GM19455 (cell line): ENCODE measurements at regions not wholly inside any gene's neighbourhood (a gene's known extent, or its start where the extent isn't known, plus 50 kb on each side); places are given as distances from the start of the nearest gene placed in this dataset.

Experiments used
- ATAC-seq: cut with Tn5 transposase; IDR thresholded peaks from one replicate; pipeline ENCODE4 v1.9.1; 2021; ENCODE audit not compliant: unreplicated experiment

GRCh38 chr2:8529706-8530277, 152.1 kb upstream of the ID2 start:
- no peak for ATAC-seq

DNA sequence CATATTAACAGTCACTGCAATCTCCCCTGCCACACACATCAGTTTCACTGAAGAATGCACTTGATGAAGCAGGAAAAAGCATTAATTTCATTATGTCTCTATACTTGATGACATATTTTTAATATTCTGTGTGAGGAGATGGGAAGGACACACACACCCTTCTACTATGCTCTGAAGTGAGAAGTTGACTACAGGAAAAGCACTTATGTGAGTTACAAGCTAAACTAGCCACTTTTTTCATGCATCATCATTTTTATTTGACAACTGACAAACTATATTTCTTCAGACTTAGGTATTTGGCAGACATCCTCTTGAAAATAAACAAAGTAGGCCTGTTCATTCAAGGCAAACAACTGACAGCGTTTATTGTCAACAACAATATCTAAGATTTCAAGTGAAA, 150.4 kb upstream of the ID2 start:
- no peak for ATAC-seq

DNA sequence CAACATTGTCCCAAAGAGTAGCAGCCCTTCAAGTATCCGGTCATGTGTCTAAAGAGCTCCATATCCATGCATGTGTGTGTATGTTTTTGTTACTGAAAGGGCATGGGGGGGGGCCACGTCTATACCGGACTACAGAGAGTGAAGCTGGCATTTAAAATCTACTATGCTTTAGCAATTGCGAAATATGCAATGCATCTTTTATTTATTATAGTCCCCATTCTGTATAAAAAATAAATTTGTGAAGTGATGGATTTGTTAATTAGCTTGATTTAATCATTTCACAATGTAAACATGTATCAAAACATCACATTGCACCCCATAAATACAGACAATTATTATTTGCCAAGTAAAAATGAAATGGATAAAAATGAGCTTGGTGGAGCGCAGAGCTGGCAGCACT, 149.4 kb upstream of the ID2 start:
- no peak for ATAC-seq

DNA sequence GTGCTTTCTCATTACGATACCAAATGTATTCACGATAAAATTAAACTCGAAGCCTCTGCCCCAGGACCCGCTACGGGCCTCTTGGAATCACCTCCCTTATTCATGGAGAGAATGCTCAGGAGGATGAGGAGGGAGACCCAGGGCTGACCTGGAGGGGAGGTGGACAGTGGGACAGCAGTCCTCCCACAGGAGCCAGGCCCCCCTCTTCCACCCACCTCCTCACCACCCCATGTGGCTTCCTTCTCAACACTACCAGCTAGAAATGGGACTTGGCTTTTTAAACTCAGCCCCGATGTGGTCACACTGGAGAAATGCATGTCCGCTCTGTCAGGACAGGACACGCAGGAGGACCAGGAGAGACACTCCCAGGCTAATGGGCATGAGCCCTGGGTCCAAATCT, 147.9 kb upstream of the ID2 start:
- ATAC-seq = no peak

- ATAC-seq = no peak
Observed at GRCh38 chr2:8534386-8534728, 147.5 kb upstream of the ID2 start.

- ATAC-seq = no peak
Observed at GRCh38 chr2:8534729-8535468, 147.0 kb upstream of the ID2 start.

GRCh38 chr2:8535469-8535795, 146.4 kb upstream of the ID2 start:
- no peak for ATAC-seq

DNA sequence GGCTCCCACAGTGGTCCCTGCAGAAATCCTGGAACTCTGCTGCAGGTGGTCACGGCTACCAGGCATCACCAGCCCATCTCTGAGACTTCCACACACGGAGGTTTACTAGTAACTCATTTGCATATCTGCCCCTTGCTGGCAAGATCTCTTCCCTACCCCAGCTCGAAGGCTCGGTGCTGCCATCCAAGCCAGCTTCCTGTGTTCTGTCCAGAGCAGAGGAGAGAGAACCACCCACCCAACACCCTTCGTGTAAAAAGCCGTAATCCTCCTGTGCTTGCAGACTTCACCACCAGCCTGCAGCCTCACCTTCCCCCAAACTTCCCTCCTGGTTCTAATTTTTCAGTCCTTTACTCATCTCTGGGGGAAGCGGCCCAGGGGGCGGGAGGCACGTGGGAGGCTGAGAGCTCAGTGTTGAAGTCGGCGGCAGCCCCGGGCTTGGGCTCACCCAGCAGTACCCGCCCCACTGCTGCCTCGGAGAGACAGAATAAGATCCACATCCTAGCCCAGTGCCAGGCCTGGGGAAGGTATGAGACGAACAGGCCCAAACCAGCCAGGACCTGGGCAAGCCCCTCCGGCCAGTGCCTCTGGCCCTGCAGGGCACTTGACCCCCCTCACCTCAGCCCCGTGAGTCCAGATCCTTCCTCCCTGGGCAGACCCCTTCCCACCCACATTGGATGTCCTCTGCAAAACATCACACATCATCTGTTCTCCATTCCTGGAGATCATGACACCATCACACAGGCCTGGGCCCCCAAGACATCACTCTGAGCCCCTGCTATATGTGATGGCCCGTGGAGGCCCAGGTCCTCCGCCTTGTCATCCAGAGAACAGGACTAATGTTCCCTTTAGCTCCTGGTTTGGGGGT, 145.8 kb upstream of the ID2 start:
- ATAC-seq = no peak

- ATAC-seq = no peak
Observed at GRCh38 chr2:8536686-8537561, 144.9 kb upstream of the ID2 start.

- no peak for ATAC-seq
Observed at GRCh38 chr2:8537562-8538155, 144.2 kb upstream of the ID2 start.

GRCh38 chr2:8538531-8538930, 143.3 kb upstream of the ID2 start:
- ATAC-seq = no peak

- no peak for ATAC-seq
Observed at GRCh38 chr2:8538931-8539621, 142.8 kb upstream of the ID2 start.

DNA sequence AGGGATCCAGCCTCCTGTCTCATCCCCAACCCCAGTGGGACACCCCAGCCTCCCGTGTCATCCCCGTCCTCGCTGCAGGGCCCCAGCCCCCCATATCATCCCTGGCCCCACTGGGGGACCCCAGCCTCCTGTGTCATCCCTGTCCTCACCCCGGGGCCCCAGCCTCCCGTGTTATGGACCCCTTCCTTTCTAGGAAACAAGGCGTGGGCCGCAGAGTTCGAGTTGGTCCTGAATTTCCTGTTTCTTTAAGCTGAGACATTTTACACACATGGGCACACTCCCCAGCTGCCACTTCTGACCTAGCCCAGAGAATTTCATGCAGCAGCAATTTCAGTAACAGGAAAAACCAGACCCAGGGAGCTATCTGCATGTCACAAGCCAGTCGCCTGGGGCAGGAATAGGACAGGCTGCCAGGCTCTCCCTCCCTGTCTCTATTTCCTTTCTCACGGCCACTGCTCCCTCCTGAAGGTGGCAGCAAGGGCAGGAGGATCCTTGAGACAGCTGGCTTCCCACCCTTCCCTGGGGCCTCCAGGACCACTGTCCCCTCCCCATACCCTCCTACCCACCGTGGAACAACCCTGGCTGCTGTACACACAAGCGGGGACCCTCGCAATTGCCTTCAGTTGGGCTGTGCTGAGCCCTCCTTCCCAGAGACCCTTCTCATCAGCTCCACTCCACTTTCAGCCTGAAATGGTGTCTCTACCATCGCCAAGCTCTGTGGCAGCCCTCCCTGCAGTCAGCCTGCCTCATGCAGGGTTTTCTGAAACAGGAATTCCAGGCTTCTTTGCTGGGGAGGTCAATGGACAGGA, 141.9 kb upstream of the ID2 start:
- no peak for ATAC-seq

DNA sequence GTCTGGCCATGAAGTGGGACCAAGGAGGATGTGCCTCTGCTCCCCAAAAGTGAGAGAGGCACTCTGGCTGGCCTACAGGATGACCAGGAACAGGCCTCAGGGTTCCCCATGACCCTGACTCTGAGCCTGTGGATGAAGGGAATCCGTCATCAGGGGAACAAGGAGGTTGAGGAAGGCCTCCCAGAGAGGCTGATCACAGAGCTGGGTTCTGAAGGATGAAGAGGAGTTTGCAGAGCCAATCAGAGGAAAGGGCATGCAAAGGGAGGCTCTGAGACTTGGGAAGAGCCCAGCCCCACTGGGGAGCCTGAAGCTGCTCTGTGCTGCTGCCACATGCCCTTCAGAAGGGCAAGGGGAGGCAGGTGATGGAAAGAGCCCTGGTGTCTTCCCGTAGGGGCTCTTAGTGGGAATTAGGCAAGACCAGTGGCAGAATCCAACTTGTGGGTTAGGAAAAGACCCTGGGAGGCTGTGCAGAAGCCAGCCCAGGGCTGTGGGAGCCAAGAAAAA, 141.3 kb upstream of the ID2 start:
- ATAC-seq = no peak

- ATAC-seq = no peak
Observed at GRCh38 chr2:8541223-8541622, 140.6 kb upstream of the ID2 start.

DNA sequence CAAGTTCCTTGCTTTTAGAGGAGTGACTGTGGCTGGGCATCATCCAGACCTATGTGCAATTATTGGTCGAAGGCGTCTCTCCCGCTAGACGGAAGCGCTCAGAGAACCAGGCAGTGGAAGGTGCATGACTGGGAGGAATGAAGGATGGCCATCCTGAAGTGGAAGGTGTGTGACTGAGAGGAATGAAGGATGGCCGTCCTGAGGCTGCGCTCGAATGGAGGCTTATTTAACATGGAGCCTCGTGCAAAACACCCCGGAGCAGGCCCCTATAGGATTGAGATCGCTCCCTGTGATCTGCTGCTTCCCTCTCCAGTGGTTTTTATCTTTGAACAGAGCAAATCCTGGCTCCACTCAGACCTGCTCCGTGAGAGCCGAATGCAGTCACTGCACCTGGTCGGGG, 140.2 kb upstream of the ID2 start:
- no peak for ATAC-seq

GRCh38 chr2:8542381-8543059, 139.3 kb upstream of the ID2 start:
- ATAC-seq = no peak

GRCh38 chr2:8543060-8543382, 138.8 kb upstream of the ID2 start:
- peak; percentile 10 for ATAC-seq
